ENCODE measurements at regions not wholly inside any gene's neighbourhood (a gene's known extent, or its start where the extent isn't known, plus 50 kb on each side); places are given as distances from the start of the nearest gene placed in this dataset.

DNA sequence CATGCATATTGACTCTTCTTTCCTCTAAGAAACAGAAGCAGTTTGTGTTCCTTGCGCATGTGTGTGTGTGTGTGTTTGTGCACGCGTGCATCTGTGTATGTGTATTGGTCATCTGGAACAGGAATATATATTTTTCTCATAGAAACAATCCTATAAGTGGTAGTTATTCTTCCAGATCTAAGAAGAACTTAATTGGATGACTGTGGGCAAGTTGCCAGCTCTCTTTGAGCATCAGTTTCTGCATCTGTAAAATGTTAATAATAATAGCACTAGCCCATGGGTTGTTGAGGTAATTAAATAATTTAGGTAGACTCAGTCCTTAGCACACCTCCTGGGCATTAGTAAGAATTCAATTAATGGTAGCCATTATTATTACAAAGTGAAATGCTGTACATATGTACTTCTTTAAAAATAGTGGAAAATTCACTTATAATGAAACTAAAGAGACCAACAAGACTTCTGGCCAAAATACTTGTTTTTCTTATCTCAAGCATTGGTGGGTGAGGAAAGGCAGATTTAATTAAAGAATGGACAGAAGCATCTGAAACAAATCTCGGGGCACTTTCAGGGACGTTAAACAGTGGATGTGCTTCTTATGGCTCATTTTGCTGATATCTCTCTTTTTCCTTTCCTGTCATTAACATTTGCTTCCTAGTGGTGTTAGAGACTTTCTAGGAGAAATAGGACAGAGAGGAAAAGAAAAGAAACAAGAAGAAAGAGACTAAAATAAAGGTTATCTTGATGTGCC is 124.9 kb upstream of the HABP2 start:
- TF ChIP-seq, protein P1, sequence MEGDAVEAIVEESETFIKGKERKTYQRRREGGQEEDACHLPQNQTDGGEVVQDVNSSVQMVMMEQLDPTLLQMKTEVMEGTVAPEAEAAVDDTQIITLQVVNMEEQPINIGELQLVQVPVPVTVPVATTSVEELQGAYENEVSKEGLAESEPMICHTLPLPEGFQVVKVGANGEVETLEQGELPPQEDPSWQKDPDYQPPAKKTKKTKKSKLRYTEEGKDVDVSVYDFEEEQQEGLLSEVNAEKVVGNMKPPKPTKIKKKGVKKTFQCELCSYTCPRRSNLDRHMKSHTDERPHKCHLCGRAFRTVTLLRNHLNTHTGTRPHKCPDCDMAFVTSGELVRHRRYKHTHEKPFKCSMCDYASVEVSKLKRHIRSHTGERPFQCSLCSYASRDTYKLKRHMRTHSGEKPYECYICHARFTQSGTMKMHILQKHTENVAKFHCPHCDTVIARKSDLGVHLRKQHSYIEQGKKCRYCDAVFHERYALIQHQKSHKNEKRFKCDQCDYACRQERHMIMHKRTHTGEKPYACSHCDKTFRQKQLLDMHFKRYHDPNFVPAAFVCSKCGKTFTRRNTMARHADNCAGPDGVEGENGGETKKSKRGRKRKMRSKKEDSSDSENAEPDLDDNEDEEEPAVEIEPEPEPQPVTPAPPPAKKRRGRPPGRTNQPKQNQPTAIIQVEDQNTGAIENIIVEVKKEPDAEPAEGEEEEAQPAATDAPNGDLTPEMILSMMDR (IDR thresholded peaks at IDR 0.05) = no peak
- TF ChIP-seq POLR2A (IDR thresholded peaks at IDR 0.05) = no peak

Data from right lobe of liver (tissue), 4 donors.